Mesenchymal stem cell (in vitro differentiated cells and primary cell): ENCODE measurements at regions not wholly inside any gene's neighbourhood (a gene's known extent, or its start where the extent isn't known, plus 50 kb on each side); places are given as distances from the start of the nearest gene placed in this dataset.

Source experiments
- DNase-seq: peaks from one replicate; pipeline ENCODE4 v3.0.0-alpha.2; 2013
- H2AFZ ChIP-seq: one replicate; pipeline ENCODE4 v1.6.1; 2013; ENCODE audit warnings: low read depth, mild to moderate bottlenecking, control low read depth, inconsistent platforms, low read length, moderate library complexity
- H2AK5ac ChIP-seq: 2 replicates; pipeline ENCODE4 v1.6.1; 2013; ENCODE audit warnings: low read length, moderate library complexity, mild to moderate bottlenecking, inconsistent platforms; ENCODE audit not compliant: severe bottlenecking
- H2BK120ac ChIP-seq: one replicate; pipeline ENCODE4 v1.6.1; 2013; ENCODE audit warnings: low read depth, mild to moderate bottlenecking, inconsistent platforms, low read length, moderate library complexity
- H2BK12ac ChIP-seq, 2 experiments: one replicate each; pipeline ENCODE4 v1.6.1; 2013; ENCODE audit warnings: inconsistent platforms in 2 of 2, low read length in 2 of 2, mild to moderate bottlenecking in 2 of 2, moderate library complexity in 2 of 2, control low read depth in 1 of 2
- H2BK15ac ChIP-seq: one replicate; pipeline ENCODE4 v1.6.1; 2013; ENCODE audit warnings: mild to moderate bottlenecking, low read depth, inconsistent platforms; ENCODE audit not compliant: poor library complexity, severe bottlenecking
- H2BK5ac ChIP-seq: 2 replicates; pipeline ENCODE4 v1.6.1; 2013; ENCODE audit warnings: low read depth, mild to moderate bottlenecking, low read length, control low read depth, inconsistent platforms; ENCODE audit not compliant: poor library complexity, severe bottlenecking
- H3K14ac ChIP-seq, 2 experiments: one replicate each; pipeline ENCODE4 v1.6.1; 2013; ENCODE audit warnings: inconsistent platforms in 2 of 2, low read length in 2 of 2, control low read depth in 1 of 2, mild to moderate bottlenecking in 1 of 2, moderate library complexity in 1 of 2
- H3K18ac ChIP-seq, 2 experiments: one replicate each; pipeline ENCODE4 v1.6.1; 2013; ENCODE audit warnings: inconsistent platforms in 2 of 2, low read length in 2 of 2, control low read depth in 1 of 2, low read depth in 1 of 2, mild to moderate bottlenecking in 1 of 2
- H3K23ac ChIP-seq, 2 experiments: one replicate each; pipeline ENCODE4 v1.6.1; 2013; ENCODE audit warnings: inconsistent platforms in 2 of 2, low read length in 2 of 2, mild to moderate bottlenecking in 2 of 2, moderate library complexity in 2 of 2, control low read depth in 1 of 2
- H3K27ac ChIP-seq: 2 replicates; pipeline ENCODE4 v1.5.1; 2013; ENCODE audit warnings: mild to moderate bottlenecking, moderate library complexity, low read length, control low read depth, inconsistent platforms; ENCODE audit not compliant: poor library complexity, severe bottlenecking
- H3K27me3 ChIP-seq, 2 experiments: 2 replicates each; pipeline versions ENCODE4 v1.6.1 to v1.7.0; 2013; ENCODE audit warnings: low read length in 2 of 2, mild to moderate bottlenecking in 2 of 2, moderate library complexity in 2 of 2, control low read depth in 1 of 2, inconsistent platforms in 1 of 2; ENCODE audit not compliant: control insufficient read depth in 1 of 2, insufficient read depth in 1 of 2
- H3K36me3 ChIP-seq, 2 experiments: 2 replicates each; pipeline versions ENCODE4 v1.6.1 to v1.7.0; 2013; ENCODE audit warnings: low read length in 2 of 2, control low read depth in 1 of 2, inconsistent platforms in 1 of 2, low read depth in 1 of 2, mild to moderate bottlenecking in 1 of 2; ENCODE audit not compliant: insufficient read depth in 2 of 2, control insufficient read depth in 1 of 2
- H3K4ac ChIP-seq, 2 experiments: one replicate each; pipeline ENCODE4 v1.6.1; 2013; ENCODE audit warnings: inconsistent platforms in 2 of 2, low read length in 2 of 2, mild to moderate bottlenecking in 2 of 2, moderate library complexity in 2 of 2, control low read depth in 1 of 2, low read depth in 1 of 2
- H3K4me1 ChIP-seq: 2 replicates; pipeline ENCODE4 v1.6.1; 2013; ENCODE audit warnings: low read depth, low read length, control low read depth; ENCODE audit not compliant: control insufficient read depth, insufficient read depth
- H3K4me2 ChIP-seq: 2 replicates; pipeline ENCODE4 v1.6.1; 2013; ENCODE audit warnings: low read length, mild to moderate bottlenecking, inconsistent platforms; ENCODE audit not compliant: poor library complexity, severe bottlenecking
- H3K4me3 ChIP-seq, 2 experiments: 2 replicates each; pipeline versions ENCODE4 v1.5.1 to v1.7.0; 2013; ENCODE audit warnings: low read length in 2 of 2, mild to moderate bottlenecking in 2 of 2, control low read depth in 1 of 2, low read depth in 1 of 2; ENCODE audit not compliant: insufficient read depth in 1 of 2
- H3K79me1 ChIP-seq: replicated peaks from 2 replicates; pipeline ENCODE4 v1.6.1; 2013; ENCODE audit warnings: mild to moderate bottlenecking, control low read depth, low read length, inconsistent platforms; ENCODE audit not compliant: poor library complexity, severe bottlenecking
- H3K9ac ChIP-seq: 2 replicates; pipeline ENCODE4 v1.7.0; 2013; ENCODE audit warnings: mild to moderate bottlenecking, low read length, moderate library complexity
- H3K9me3 ChIP-seq: 2 replicates; pipeline ENCODE4 v1.7.0; 2013; ENCODE audit warnings: mild to moderate bottlenecking, low read length; ENCODE audit not compliant: control insufficient read depth
- H4K8ac ChIP-seq: one replicate; pipeline ENCODE4 v1.6.1; 2013; ENCODE audit warnings: inconsistent platforms, mild to moderate bottlenecking, low read length, moderate library complexity
- H4K91ac ChIP-seq: one replicate; pipeline ENCODE4 v1.6.1; 2013; ENCODE audit warnings: mild to moderate bottlenecking, low read length, inconsistent platforms
- WGBS: methylation state at CpG from one replicate; pipeline ENCODE4 v1.1.7; 2013; ENCODE audit warnings: mixed read lengths; 5-methylcytosine and 5-hydroxymethylcytosine counted together

DNA sequence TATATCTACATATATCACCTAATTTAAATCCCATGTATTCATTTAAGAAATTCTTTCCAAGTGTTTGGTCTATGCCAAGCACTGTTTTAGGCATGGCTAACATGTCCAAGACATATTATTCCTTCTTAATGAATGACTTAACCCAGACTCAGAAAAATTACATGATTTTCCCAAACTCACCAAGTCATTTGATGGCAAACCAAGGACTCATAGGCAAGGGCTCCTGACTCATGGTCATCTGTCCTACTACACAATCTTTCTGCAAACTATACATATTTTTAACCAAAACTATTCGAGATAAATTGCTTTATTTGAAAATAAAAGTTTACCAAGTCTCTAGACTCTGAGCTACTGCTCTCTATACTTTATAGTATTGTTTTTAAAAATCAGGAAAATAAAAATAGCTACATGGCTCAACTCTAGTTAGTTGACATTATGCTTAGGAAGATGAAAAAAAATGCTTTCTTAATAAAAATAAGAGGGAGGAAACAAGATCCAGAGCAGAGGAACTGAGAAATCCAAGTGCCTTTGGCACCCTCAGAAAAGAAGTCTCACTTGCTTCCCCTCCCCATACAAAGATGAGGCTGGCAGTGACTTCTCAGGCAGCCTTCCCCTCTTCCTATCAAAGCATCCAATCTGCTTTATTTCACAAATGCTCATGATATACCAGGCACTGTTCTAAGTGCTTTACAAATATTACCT is 182.2 kb downstream of the RSL24D1 start:
- Histone ChIP-seq H4K8ac (no peak overlapping the region), H3K18ac (no peak overlapping the region), H2BK15ac (no peak overlapping the region), H3K36me3 (no peaks in the 10 kb centered on the region), H3K23ac (no peak overlapping the region), H3K4ac (no peak overlapping the region), H2AFZ (no peak overlapping the region), H3K9me3 (peaks cover 9% of the 10 kb centered on the region), H3K27ac (no peak overlapping the region), H3K9ac (no peak overlapping the region), H2BK12ac (no peak overlapping the region), H3K14ac (no peak overlapping the region), H2AK5ac (no peak overlapping the region), H2BK120ac (no peak overlapping the region), H4K91ac (no peak overlapping the region), H3K4me3 (no peak overlapping the region), H3K79me1 (no peaks in the 10 kb centered on the region), H3K4me2 (no peak overlapping the region), H3K27me3 (no peaks in the 10 kb centered on the region), H3K4me1 (no peaks in the 10 kb centered on the region), H2BK5ac (no peak overlapping the region)
- no peak for DNase-seq
- WGBS = no CpG with 5 or more reads among the region's 1 CpG

DNA sequence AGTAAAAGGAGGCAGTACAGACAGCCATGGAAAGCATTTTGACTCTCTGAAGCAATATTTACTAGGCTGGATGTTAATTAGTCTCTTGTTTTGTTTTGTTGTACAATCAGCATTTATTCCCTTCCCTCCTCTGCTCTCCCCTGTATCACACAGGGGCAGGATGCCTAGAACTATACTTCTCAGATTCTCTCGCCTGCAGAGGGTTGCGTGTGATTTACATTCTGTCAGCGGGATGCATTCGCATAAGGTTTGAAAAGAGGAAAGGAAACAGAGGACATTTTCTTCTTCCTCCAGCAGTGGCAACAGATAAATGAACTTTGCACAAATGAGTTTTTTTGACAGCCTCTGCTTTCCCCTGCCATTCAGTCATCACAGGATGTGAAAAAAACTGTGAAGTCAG is 188.3 kb downstream of the RSL24D1 start:
- H3K27me3 ChIP-seq = no peaks in the 10 kb centered on the region
- H3K18ac ChIP-seq = no peak overlapping the region
- no peaks in the 10 kb centered on the region for H3K4me1 ChIP-seq
- H4K8ac ChIP-seq = no peak overlapping the region
- no peak overlapping the region for H2BK15ac ChIP-seq
- no peak overlapping the region for H3K9ac ChIP-seq
- no peak overlapping the region for H2AK5ac ChIP-seq
- H3K4me3 ChIP-seq = no peak overlapping the region
- no peak overlapping the region for H3K4ac ChIP-seq
- H2BK120ac ChIP-seq = no peak overlapping the region
- H2BK12ac ChIP-seq = no peak overlapping the region
- no peak overlapping the region for H3K23ac ChIP-seq
- no peaks in the 10 kb centered on the region for H3K79me1 ChIP-seq
- peaks cover 12% of the 10 kb centered on the region for H3K9me3 ChIP-seq
- no peak overlapping the region for H2AFZ ChIP-seq
- no peak overlapping the region for H3K14ac ChIP-seq
- no peak overlapping the region for H3K4me2 ChIP-seq
- H3K27ac ChIP-seq = no peak overlapping the region
- H4K91ac ChIP-seq = no peak overlapping the region
- 68% methylated on average over 4 of the region's 4 CpGs for whole genome bisulfite sequencing
- H2BK5ac ChIP-seq = no peak overlapping the region
- H3K36me3 ChIP-seq = no peaks in the 10 kb centered on the region
- no peak for DNase-seq

GRCh38 chr15:55007561-55007960 is 189.2 kb downstream of the RSL24D1 start:
- no peak overlapping the region for H2AFZ ChIP-seq
- H3K23ac ChIP-seq = no peak overlapping the region
- no peak overlapping the region for H3K4ac ChIP-seq
- H2AK5ac ChIP-seq = no peak overlapping the region
- H3K4me1 ChIP-seq = no peaks in the 10 kb centered on the region
- H3K36me3 ChIP-seq = no peaks in the 10 kb centered on the region
- no peak overlapping the region for H4K91ac ChIP-seq
- H3K4me2 ChIP-seq = no peak overlapping the region
- no peak overlapping the region for H2BK15ac ChIP-seq
- no peak for DNase-seq
- H3K4me3 ChIP-seq = no peak overlapping the region
- no peaks in the 10 kb centered on the region for H3K79me1 ChIP-seq
- H2BK12ac ChIP-seq = no peak overlapping the region
- no peak overlapping the region for H3K14ac ChIP-seq
- WGBS = 63% methylated on average over 4 of the region's 5 CpGs
- H3K27ac ChIP-seq = no peak overlapping the region
- H3K27me3 ChIP-seq = no peaks in the 10 kb centered on the region
- no peak overlapping the region for H3K18ac ChIP-seq
- peaks cover 12% of the 10 kb centered on the region for H3K9me3 ChIP-seq
- no peak overlapping the region for H4K8ac ChIP-seq
- no peak overlapping the region for H2BK120ac ChIP-seq
- H2BK5ac ChIP-seq = no peak overlapping the region
- no peak overlapping the region for H3K9ac ChIP-seq

- H3K14ac ChIP-seq = no peak overlapping the region
- H3K27me3 ChIP-seq = no peaks in the 10 kb centered on the region
These were observed 191.1 kb downstream of the RSL24D1 start for GRCh38 chr15:55005679-55006078.

More at GRCh38 chr15:55005679-55006078, 191.1 kb downstream of the RSL24D1 start:
- no peak overlapping the region for H3K23ac ChIP-seq
- H3K18ac ChIP-seq = no peak overlapping the region
- H2BK120ac ChIP-seq = no peak overlapping the region
- no peak overlapping the region for H3K27ac ChIP-seq
- H2AK5ac ChIP-seq = no peak overlapping the region
- no peak overlapping the region for H3K9ac ChIP-seq
- no peak overlapping the region for H4K91ac ChIP-seq
- no peak overlapping the region for H2BK15ac ChIP-seq
- no peak overlapping the region for H2BK12ac ChIP-seq
- H3K79me1 ChIP-seq = no peaks in the 10 kb centered on the region
- H4K8ac ChIP-seq = no peak overlapping the region
- no peak overlapping the region for H2AFZ ChIP-seq
- DNase-seq = no peak
- H3K9me3 ChIP-seq = peaks cover 12% of the 10 kb centered on the region
- H2BK5ac ChIP-seq = no peak overlapping the region
- no peak overlapping the region for H3K4me3 ChIP-seq
- H3K4me2 ChIP-seq = no peak overlapping the region
- H3K4ac ChIP-seq = no peak overlapping the region
- no peaks in the 10 kb centered on the region for H3K36me3 ChIP-seq
- H3K4me1 ChIP-seq = no peaks in the 10 kb centered on the region
